Stimulated activated CD8-positive, alpha-beta memory T cell treated with anti-CD3 and anti-CD28 coated beads, Interleukin-15, amount 100 ng/mL, for 4 hours (primary cell): ENCODE measurements at regions not wholly inside any gene's neighbourhood (a gene's known extent, or its start where the extent isn't known, plus 50 kb on each side); places are given as distances from the start of the nearest gene placed in this dataset.

Source experiments
- DNase-seq, 2 donors: peaks; one replicate each; pipeline ENCODE4 v3.0.0-alpha.2; 2020; ENCODE audit warnings: low read depth in 2 of 2

DNA sequence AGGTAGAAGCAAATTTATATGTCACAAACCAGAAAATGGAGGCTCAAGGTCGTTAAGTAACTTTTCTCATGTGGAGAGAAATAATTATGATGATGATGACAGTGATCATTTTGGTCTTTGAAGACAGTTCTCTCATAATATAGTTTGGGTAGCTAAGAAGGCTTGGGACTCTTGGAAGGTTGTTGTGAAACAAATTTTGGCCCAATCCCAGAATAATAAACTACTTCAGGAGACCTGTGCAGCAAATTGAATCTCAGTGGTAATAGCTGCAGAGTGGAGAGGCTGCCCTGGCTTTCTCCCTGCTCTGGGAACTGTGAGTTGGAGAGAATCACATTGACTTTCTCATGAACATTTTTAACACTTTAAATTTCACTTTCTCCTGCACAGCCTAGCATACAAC lies 217.2 kb upstream of the BOD1L1 start:
- DNase-seq: no peak

- DNase-seq: no peak
Measured at GRCh38 chr4:13849778-13850177, 222.3 kb upstream of the BOD1L1 start.

GRCh38 chr4:13851085-13851940 lies 223.8 kb upstream of the BOD1L1 start:
- no peak for DNase-seq

- DNase-seq: no peak
Measured at GRCh38 chr4:13852411-13852810, 224.9 kb upstream of the BOD1L1 start.

- no peak for DNase-seq
Measured at GRCh38 chr4:13856387-13856786, 228.9 kb upstream of the BOD1L1 start.

DNA sequence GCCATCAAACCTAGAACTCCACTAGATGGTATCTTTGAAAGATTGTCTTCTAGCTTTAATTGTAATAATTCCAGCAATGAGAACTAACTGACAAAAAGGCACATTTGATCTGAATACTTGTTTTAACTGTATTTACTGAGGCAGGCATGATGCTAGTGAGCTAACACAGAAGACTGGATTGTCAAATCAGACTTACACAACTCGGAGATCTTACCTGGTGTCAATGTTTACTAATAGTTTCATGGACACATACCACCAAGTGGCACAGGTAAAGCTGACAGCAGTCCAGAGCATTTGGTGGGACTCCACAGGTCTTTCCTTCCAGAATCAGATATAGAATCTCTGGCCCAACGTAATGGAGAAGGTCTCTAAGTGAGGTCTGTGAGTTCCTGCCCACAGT lies 229.9 kb upstream of the BOD1L1 start:
- no peak for DNase-seq

DNA sequence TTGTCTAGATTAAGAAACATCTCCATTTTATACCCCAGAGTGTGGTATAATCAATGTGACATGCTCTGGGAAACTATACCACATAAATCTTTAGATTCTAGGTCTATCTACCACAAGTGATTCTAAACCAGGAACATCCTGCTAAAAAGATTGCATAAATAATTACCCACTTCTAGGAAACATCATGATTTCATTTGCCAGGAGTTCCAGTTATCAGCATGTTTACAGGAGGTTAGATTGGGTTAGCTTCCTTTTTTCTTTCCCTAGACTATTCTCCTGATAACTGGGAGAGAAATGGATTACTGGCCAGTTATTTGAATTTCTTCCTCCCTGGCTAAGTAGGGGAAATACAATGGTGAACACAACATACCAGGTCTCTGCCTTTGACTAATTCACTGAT lies 230.3 kb upstream of the BOD1L1 start:
- no peak for DNase-seq

DNA sequence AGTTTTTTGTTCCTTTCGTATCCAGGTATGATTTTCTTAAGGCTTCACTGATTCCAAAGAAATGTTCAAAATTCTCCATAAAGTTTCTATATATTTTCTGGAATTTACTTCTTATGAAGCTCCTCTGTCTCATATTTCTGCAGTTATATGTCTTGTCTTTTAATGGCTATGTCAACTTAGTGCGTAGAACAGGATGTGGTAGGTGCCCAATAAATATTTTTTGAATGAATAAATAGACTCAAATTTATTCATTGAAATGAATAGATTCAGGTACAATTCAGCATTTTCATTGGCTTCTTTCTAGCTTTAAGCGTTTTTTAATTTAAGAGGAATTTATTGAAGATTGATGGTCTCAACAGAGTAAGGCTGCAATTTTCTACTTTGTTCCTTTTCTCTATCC lies 231.9 kb upstream of the BOD1L1 start:
- no peak for DNase-seq

DNA sequence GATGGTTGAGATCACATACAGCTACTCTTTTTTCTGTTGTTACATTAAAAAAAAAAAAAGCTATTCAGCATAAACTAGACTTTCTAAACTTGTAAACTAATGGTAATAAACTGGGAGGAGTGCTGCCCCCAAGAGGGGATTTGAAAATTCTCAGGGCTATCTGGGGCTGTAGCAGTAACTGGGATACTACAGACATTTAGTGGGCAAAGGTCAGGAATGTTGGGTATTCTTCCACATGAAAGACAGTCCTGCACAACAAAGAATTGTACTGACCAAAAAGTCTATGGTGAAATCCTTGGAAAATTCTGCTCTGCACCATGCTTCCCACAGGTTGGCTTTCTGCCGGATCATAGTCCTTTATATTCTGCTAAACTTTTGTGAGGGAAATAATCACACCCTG lies 232.6 kb upstream of the BOD1L1 start:
- no peak for DNase-seq

- no peak for DNase-seq
Measured at GRCh38 chr4:13865871-13866669, 238.5 kb upstream of the BOD1L1 start.

DNA sequence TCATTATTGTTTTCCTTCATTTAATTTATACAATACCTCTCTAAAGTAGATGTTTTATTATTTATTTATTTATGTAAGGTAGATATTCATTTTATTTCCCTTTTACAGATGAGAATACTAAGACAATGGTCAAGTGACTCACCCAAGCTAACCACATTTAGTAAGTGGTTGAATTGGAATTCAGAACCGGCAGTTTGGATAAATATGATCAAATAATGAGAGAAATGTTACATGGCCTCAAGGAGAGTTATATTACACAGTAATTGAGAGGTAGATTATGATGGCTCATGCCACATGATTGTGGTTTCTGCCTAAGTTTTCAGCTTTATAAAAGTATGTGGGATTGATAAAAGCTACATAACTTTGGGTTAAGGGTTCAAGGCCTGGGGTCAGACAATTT lies 239.4 kb upstream of the BOD1L1 start:
- DNase-seq: no peak

GRCh38 chr4:13872155-13872554 lies 244.6 kb upstream of the BOD1L1 start:
- no peak for DNase-seq

GRCh38 chr4:13872955-13873354 lies 245.4 kb upstream of the BOD1L1 start:
- no peak for DNase-seq

DNA sequence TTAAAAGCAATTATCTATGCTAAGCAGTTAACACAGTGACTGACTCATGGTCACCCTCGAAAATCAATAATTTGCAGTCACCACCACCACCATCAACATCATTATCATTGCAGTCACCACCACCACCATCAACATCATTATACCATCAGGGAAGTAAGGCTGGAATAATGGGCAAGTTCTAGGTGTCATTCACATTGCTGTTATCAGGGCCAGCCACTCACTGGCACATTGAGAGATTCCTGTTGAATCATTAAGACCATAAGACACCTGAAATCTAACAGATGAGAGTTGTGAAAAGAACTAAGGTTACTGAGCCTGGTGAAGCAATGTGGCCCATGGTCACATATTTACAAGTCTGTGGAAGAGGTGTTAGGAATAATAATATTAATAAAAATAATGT lies 247.7 kb upstream of the BOD1L1 start:
- no peak for DNase-seq

DNA sequence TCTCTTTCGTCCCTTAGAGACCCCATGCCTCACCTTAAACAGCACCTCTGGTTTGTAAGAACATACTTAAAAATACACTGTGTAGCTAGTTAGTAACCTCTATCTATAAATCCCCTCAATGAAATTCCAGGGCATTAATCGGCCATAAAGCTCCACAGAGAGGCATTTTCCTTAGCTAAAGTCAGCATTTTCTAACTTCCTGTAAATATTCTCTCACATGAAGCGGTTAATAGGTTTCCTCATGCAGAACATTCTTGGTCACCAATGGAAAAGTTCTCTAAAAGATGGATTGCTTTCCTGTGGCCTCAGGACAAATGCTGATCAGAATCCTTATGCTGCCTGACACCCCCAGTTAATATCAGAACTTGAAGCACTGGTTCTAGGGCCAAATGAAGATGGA lies 248.6 kb upstream of the BOD1L1 start:
- DNase-seq: no peak

DNA sequence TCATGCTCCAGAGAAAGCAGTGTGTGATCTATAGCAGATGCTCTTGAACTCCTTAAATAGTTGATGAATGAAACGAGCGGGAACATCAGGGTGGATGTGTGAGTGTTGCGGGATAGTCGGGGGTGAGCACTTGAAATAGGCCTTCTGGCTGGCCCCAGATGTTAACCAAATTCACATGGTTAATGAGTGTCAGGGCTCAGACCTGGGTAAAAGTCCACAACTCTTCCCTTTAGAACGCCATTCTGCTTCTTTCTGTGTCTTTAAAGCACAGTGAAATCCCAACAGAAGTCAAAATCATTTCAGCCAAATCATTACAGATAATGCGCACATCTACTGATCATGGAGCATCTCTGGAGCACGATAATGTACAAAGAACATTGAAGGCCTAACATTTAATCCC lies 249.4 kb upstream of the BOD1L1 start:
- DNase-seq: no peak

GRCh38 chr4:13877626-13878025 lies 250.1 kb upstream of the BOD1L1 start:
- no peak for DNase-seq

GRCh38 chr4:13881892-13882291 lies 254.4 kb upstream of the BOD1L1 start:
- DNase-seq: no peak

DNA sequence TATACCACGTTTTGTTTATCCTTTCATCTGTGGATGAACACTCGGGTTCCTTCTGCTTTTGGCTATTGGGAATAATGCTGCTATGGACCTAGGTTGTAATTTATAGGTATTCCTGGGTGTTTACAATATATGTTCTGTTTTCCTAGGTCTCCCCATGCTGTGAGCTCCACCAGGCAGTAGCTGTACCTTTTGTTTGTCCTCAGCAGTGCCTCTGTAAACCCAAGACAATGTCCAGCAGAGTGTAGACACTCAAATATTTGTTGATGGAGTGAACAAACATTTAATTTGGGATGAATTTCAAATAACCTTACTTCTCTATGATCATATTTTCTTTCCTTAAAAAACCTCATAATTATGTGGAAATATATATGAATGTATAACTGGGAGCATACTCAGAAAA lies 259.5 kb upstream of the BOD1L1 start:
- no peak for DNase-seq

DNA sequence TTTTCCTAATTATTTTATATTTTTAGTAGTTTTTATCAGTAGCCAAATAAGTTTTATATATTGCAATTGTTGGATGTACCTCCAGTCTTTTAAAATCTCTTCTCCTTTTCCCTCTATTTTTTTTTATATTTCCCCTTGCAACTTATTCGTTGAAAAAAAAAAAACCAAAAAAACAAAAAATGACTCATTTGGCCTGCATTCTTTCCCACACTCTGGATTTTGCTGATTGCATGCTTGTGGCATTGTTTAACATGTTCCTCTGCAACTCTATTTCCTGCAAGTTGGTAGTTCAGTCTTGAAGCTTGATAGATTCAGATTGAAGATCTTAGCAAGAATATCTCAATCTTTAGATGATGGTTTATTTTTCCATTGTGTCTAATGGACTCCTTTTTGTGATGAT lies 260.6 kb upstream of the BOD1L1 start:
- DNase-seq: no peak

DNA sequence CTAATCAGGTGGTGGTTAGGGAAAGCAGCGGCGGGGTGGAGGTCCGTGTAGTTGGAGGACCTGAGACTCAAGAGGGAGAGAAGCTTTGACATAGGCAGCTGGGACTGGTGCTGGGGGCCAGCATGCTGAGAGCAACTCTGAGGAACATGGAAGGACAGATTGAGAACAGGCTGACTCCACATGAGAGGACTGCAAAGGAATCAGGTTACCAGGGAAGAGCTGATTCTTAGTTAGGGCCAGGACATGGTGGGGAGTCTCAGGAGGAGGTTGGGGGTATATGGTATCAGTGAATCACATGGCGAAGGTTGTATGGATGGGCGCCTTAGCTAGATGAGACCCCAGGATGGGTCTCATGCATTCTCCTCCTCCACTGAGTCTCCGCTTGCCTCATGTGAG lies 264.0 kb upstream of the BOD1L1 start:
- DNase-seq: no peak

GRCh38 chr4:13892739-13893105 lies 265.2 kb upstream of the BOD1L1 start:
- DNase-seq: no peak

GRCh38 chr4:13893211-13893610 lies 265.7 kb upstream of the BOD1L1 start:
- DNase-seq: no peak
